HG03558 (cell line): ENCODE measurements at regions not wholly inside any gene's neighbourhood (a gene's known extent, or its start where the extent isn't known, plus 50 kb on each side); places are given as distances from the start of the nearest gene placed in this dataset.
"Not testable (repeated sequence)": the region's sequence is repeated elsewhere in the genome, so short reads cannot be mapped to it uniquely, and the experiment has no call there.

ENCODE experiments used
- ATAC-seq: cut with Tn5 transposase; IDR thresholded peaks from one replicate; pipeline ENCODE4 v1.9.1; 2021; ENCODE audit warnings: moderate number of reproducible peaks; ENCODE audit not compliant: unreplicated experiment; ENCODE audit errors: extremely low read depth

- no peak for ATAC-seq
These were observed 654.0 kb downstream of the COL12A1 start for GRCh38 chr6:74551896-74552295.

- no peak for ATAC-seq
These were observed 655.0 kb downstream of the COL12A1 start for GRCh38 chr6:74550821-74551220.

GRCh38 chr6:74549746-74550145 lies 656.1 kb downstream of the COL12A1 start:
- no peak for ATAC-seq

GRCh38 chr6:74534465-74535211 lies 671.2 kb downstream of the COL12A1 start:
- ATAC-seq, result no peak

- no peak for ATAC-seq
These were observed 686.7 kb downstream of the COL12A1 start for GRCh38 chr6:74519163-74519562.

- ATAC-seq, result no peak
These were observed 687.8 kb downstream of the COL12A1 start for GRCh38 chr6:74518035-74518434.

GRCh38 chr6:74510878-74511277 lies 695.0 kb downstream of the COL12A1 start:
- no peak for ATAC-seq

- ATAC-seq, result no peak
These were observed 698.2 kb downstream of the COL12A1 start for GRCh38 chr6:74507649-74508048.

GRCh38 chr6:74505391-74505790 lies 700.5 kb downstream of the COL12A1 start:
- ATAC-seq, result no peak

- ATAC-seq, result no peak
These were observed 700.9 kb downstream of the COL12A1 start for GRCh38 chr6:74504941-74505340.

GRCh38 chr6:74492587-74492986 lies 713.3 kb downstream of the COL12A1 start:
- ATAC-seq, result no peak

- no peak for ATAC-seq
These were observed 713.9 kb downstream of the COL12A1 start for GRCh38 chr6:74491844-74492374.

GRCh38 chr6:74488726-74489125 lies 717.1 kb downstream of the COL12A1 start:
- not testable (repeated sequence) for ATAC-seq

- ATAC-seq, result no peak
These were observed 723.7 kb downstream of the COL12A1 start for GRCh38 chr6:74482180-74482579.

- no peak for ATAC-seq
These were observed 725.3 kb downstream of the COL12A1 start for GRCh38 chr6:74480561-74480960.

- no peak for ATAC-seq
These were observed 725.9 kb downstream of the COL12A1 start for GRCh38 chr6:74479960-74480359.

- ATAC-seq, result no peak
These were observed 726.4 kb downstream of the COL12A1 start for GRCh38 chr6:74479420-74479819.

- not testable (repeated sequence) for ATAC-seq
These were observed 731.8 kb downstream of the COL12A1 start for GRCh38 chr6:74474046-74474445.

GRCh38 chr6:74468552-74468951 lies 737.3 kb downstream of the COL12A1 start:
- not testable (repeated sequence) for ATAC-seq

- ATAC-seq, result peak; percentile 52
These were observed 738.2 kb downstream of the COL12A1 start for GRCh38 chr6:74467533-74468215.

GRCh38 chr6:74466572-74466971 lies 739.3 kb downstream of the COL12A1 start:
- no peak for ATAC-seq
